ENCODE measurements at regions not wholly inside any gene's neighbourhood (a gene's known extent, or its start where the extent isn't known, plus 50 kb on each side); places are given as distances from the start of the nearest gene placed in this dataset.

DNA sequence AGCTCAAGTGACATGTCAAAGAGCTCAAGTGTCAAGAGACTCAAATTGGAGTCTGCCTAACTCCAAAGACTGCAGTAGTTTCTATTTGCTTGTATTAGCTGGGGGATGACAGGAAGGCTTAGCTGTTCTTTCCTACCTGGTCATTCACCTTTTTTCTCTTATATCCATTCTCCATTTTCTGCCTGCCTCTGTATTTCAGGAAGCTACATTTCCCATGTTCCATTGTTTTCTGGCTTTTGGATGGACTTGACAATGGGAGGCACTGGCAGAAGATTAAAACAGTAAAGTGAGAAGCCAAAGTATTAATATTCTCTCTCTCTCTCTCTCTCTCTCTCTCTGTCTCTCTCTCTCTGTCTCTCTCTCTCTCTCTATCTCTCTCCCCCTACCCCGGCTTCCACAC is 135.7 kb upstream of the ADAMTS18 start:
- TF ChIP-seq, protein P1, sequence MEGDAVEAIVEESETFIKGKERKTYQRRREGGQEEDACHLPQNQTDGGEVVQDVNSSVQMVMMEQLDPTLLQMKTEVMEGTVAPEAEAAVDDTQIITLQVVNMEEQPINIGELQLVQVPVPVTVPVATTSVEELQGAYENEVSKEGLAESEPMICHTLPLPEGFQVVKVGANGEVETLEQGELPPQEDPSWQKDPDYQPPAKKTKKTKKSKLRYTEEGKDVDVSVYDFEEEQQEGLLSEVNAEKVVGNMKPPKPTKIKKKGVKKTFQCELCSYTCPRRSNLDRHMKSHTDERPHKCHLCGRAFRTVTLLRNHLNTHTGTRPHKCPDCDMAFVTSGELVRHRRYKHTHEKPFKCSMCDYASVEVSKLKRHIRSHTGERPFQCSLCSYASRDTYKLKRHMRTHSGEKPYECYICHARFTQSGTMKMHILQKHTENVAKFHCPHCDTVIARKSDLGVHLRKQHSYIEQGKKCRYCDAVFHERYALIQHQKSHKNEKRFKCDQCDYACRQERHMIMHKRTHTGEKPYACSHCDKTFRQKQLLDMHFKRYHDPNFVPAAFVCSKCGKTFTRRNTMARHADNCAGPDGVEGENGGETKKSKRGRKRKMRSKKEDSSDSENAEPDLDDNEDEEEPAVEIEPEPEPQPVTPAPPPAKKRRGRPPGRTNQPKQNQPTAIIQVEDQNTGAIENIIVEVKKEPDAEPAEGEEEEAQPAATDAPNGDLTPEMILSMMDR (IDR thresholded peaks at IDR 0.05), result no peak
- TF ChIP-seq POLR2A (IDR thresholded peaks at IDR 0.05), result no peak

All from Peyer's patch (tissue), 4 donors.